CD4-positive, alpha-beta T cell (primary cell): ENCODE measurements at regions not wholly inside any gene's neighbourhood (a gene's known extent, or its start where the extent isn't known, plus 50 kb on each side); places are given as distances from the start of the nearest gene placed in this dataset.

Experiments used
- ATAC-seq: fragments of 200-7000 bp; cut with Tn5 transposase; one replicate; pipeline ENCODE4 v1.10.0; 2022; ENCODE audit warnings: mild to moderate bottlenecking; ENCODE audit not compliant: poor library complexity
- CTCF ChIA-PET: fragments of 350-600 bp; sonication (Branson Sonifier 250); formaldehyde crosslinking; loops from one replicate; lab custom pipeline; 2021; ENCODE audit warnings: antibody characterized with exemption, inconsistent platforms; lab: Charles Lee
- POLR2A ChIA-PET: fragments of 350-600 bp; sonication (Branson Sonifier 250); formaldehyde crosslinking; loops from one replicate; lab custom pipeline; 2021; ENCODE audit warnings: antibody characterized with exemption, inconsistent platforms; lab: Charles Lee
- DNase-seq, 14 experiments: peaks; one replicate each; pipeline ENCODE4 v3.0.0-alpha.2; 2013 to 2020; ENCODE audit warnings: mixed read lengths in 2 of 14
- H3K27ac ChIP-seq, 2 donors: one replicate each; pipeline versions ENCODE4 v1.5.1 to v1.7.0; 2013; ENCODE audit warnings: low read length in 2 of 2, low read depth in 1 of 2, mild to moderate bottlenecking in 1 of 2
- H3K27me3 ChIP-seq, 2 experiments: 1 replicate in 1 of 2; 2 replicates in 1 of 2; pipeline versions ENCODE4 v1.6.1 to v1.7.0; 2013; ENCODE audit warnings: low read length in 2 of 2, control low read depth in 1 of 2, mild to moderate bottlenecking in 1 of 2, moderate library complexity in 1 of 2; ENCODE audit not compliant: insufficient read depth in 2 of 2, control insufficient read depth in 1 of 2
- H3K36me3 ChIP-seq: one replicate; pipeline ENCODE4 v1.6.1; 2013; ENCODE audit warnings: low read length, control low read depth; ENCODE audit not compliant: insufficient read depth
- H3K4me1 ChIP-seq: one replicate; pipeline ENCODE4 v1.6.1; 2013; ENCODE audit warnings: low read length, control low read depth; ENCODE audit not compliant: insufficient read depth
- H3K4me3 ChIP-seq: one replicate; pipeline ENCODE4 v1.5.1; 2013; ENCODE audit warnings: mild to moderate bottlenecking, low read length, moderate library complexity
- H3K9me3 ChIP-seq, 2 experiments: 1 replicate in 1 of 2; 2 replicates in 1 of 2; pipeline versions ENCODE4 v1.6.1 to v1.7.0; 2013; ENCODE audit warnings: low read length in 2 of 2, mild to moderate bottlenecking in 2 of 2, control low read depth in 1 of 2, moderate library complexity in 1 of 2; ENCODE audit not compliant: control insufficient read depth in 1 of 2, insufficient read depth in 1 of 2
- H3K27ac Mint-ChIP-seq: one replicate; pipeline ENCODE4 v1.8.0; 2020; ENCODE audit warnings: mixed read lengths
- H3K27me3 Mint-ChIP-seq: one replicate; pipeline ENCODE4 v1.8.0; 2021; ENCODE audit warnings: mixed read lengths
- H3K36me3 Mint-ChIP-seq: one replicate; pipeline ENCODE4 v1.8.0; 2021; ENCODE audit warnings: low read depth, mixed read lengths
- H3K4me1 Mint-ChIP-seq: one replicate; pipeline ENCODE4 v1.8.0; 2021; ENCODE audit warnings: low read depth, mixed read lengths
- H3K4me3 Mint-ChIP-seq: one replicate; pipeline ENCODE4 v1.8.0; 2020; ENCODE audit warnings: mild to moderate bottlenecking, mixed read lengths
- H3K9me3 Mint-ChIP-seq: one replicate; pipeline ENCODE4 v1.8.0; 2020; ENCODE audit warnings: mixed read lengths
- intact Hi-C, 2 experiments: fragments of 100-400 bp; cut with DNase I in 1 of 2; cut with micrococcal nuclease in 1 of 2; formaldehyde crosslinking; loops; one replicate each; pipeline versions ENCODE4 v1.15.1 to v1.9.0; 2023 to 2025; cut with DNase I, micrococcal nuclease
- TF ChIP-seq, protein P1 (sequence below): fragments of 200-600 bp; IDR thresholded peaks from one replicate; pipeline ENCODE4 v1.8.0; 2022; ENCODE audit warnings: antibody characterized with exemption, mild to moderate bottlenecking

- no peak overlapping the region for H3K4me3 ChIP-seq
- H3K4me3 Mint-ChIP-seq, result no peak overlapping the region
- no peaks in the 10 kb centered on the region for H3K4me1 ChIP-seq
- no peaks in the 10 kb centered on the region for H3K27me3 ChIP-seq
- TF ChIP-seq, protein P1, sequence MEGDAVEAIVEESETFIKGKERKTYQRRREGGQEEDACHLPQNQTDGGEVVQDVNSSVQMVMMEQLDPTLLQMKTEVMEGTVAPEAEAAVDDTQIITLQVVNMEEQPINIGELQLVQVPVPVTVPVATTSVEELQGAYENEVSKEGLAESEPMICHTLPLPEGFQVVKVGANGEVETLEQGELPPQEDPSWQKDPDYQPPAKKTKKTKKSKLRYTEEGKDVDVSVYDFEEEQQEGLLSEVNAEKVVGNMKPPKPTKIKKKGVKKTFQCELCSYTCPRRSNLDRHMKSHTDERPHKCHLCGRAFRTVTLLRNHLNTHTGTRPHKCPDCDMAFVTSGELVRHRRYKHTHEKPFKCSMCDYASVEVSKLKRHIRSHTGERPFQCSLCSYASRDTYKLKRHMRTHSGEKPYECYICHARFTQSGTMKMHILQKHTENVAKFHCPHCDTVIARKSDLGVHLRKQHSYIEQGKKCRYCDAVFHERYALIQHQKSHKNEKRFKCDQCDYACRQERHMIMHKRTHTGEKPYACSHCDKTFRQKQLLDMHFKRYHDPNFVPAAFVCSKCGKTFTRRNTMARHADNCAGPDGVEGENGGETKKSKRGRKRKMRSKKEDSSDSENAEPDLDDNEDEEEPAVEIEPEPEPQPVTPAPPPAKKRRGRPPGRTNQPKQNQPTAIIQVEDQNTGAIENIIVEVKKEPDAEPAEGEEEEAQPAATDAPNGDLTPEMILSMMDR, result no peak
- H3K36me3 ChIP-seq, result no peaks in the 10 kb centered on the region
- DNase-seq (no peak), ATAC-seq (no peak)
- H3K27ac ChIP-seq, result no peak overlapping the region
- H3K9me3 ChIP-seq, result peaks cover 0 to 14% of the 10 kb centered on the region in 2 experiments
- intact Hi-C loops, result no loop called here
- ChIA-PET CTCF (no interaction called here), POLR2A (no interaction called here)
- H3K27me3 Mint-ChIP-seq, result no peaks in the 10 kb centered on the region
- H3K9me3 Mint-ChIP-seq, result no peaks in the 10 kb centered on the region
- no peaks in the 10 kb centered on the region for H3K36me3 Mint-ChIP-seq
- no peak overlapping the region for H3K27ac Mint-ChIP-seq
- no peaks in the 10 kb centered on the region for H3K4me1 Mint-ChIP-seq
Observed at GRCh38 chr21:15327637-15328265, 263.0 kb upstream of the NRIP1 start.

- Histone ChIP-seq H3K4me3 (no peak overlapping the region), H3K4me1 (no peaks in the 10 kb centered on the region), H3K9me3 (peaks cover 0 to 14% of the 10 kb centered on the region in 2 experiments), H3K27me3 (no peaks in the 10 kb centered on the region), H3K36me3 (no peaks in the 10 kb centered on the region), H3K27ac (no peak overlapping the region)
- CTCF ChIA-PET, result no interaction called here
- POLR2A ChIA-PET, result no interaction called here
- no peak overlapping the region for H3K27ac Mint-ChIP-seq
- H3K27me3 Mint-ChIP-seq, result no peaks in the 10 kb centered on the region
- no peaks in the 10 kb centered on the region for H3K4me1 Mint-ChIP-seq
- intact Hi-C loops, result no loop called here
- TF ChIP-seq, protein P1, result no peak
- no peaks in the 10 kb centered on the region for H3K36me3 Mint-ChIP-seq
- H3K9me3 Mint-ChIP-seq, result no peaks in the 10 kb centered on the region
- ATAC-seq (no peak), DNase-seq (no peak)
- no peak overlapping the region for H3K4me3 Mint-ChIP-seq
Observed at GRCh38 chr21:15329191-15329590, 264.4 kb upstream of the NRIP1 start.

DNA sequence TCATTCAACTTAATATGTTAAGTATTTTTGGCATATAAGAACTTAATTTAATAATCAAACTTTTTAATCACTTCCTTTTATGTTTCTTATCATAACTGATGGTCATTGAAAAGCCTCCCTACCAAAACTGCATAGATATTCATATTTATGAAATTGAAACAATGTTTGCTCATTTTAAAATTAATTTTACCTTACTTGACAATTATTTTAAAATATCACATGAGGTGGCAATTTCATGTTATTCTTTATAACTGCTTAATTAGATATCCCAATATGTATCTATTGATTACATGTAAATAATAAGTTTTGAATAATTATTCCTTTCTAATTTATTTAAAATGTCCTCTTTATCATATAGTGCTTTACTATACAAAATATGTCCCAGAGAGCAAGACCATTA lies 266.1 kb upstream of the NRIP1 start:
- H3K27ac ChIP-seq, result no peak overlapping the region
- intact Hi-C loops, result no loop called here
- Mint-ChIP-seq H3K4me1 (no peaks in the 10 kb centered on the region), H3K36me3 (no peaks in the 10 kb centered on the region), H3K27ac (no peak overlapping the region), H3K4me3 (no peak overlapping the region), H3K9me3 (no peaks in the 10 kb centered on the region), H3K27me3 (no peaks in the 10 kb centered on the region)
- CTCF ChIA-PET, result no interaction called here
- POLR2A ChIA-PET, result no interaction called here
- no peaks in the 10 kb centered on the region for H3K27me3 ChIP-seq
- no peak for DNase-seq
- H3K9me3 ChIP-seq, result peaks cover 0 to 14% of the 10 kb centered on the region in 2 experiments
- no peak overlapping the region for H3K4me3 ChIP-seq
- TF ChIP-seq, protein P1, result no peak
- no peaks in the 10 kb centered on the region for H3K36me3 ChIP-seq
- no peak for ATAC-seq
- H3K4me1 ChIP-seq, result no peaks in the 10 kb centered on the region
